ENCODE measurements at regions not wholly inside any gene's neighbourhood (a gene's known extent, or its start where the extent isn't known, plus 50 kb on each side); places are given as distances from the start of the nearest gene placed in this dataset.

DNA sequence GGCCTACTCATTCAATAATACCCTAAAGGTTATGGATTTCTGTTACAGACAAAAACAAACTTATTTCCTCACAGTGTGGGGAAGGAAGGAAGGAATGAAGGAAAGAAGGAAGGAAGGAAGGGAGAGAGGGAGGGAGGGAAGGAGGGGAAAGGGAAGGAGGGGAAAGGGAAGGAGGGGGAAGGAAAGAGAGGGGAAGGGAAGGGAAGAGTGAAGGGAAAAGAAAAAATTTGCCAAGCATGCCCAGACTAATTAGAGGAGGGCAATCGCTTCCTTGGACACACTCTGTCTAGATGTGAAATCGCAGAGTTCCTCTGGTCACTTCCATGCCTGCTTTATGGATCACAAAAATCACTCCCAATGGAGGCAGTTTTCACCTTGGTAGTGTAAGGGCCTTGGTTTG, 570.1 kb upstream of the SOX9 start:
- ChIA-PET POLR2A (no interaction called here), CTCF (interaction anchor here (1.3 kb wide), 1 partner anchor 21 kb away, joined by 3 read pairs; no protein-coding TSS in a partner anchor)
- DNase-seq (ENCODE audit: low read depth in 1 of 2, low spot score in 1 of 2) (no peak), ATAC-seq (no peak), FAIRE-seq (no peak)
- 45% methylated on average over 2 of the region's 2 CpGs for WGBS (ENCODE audit: missing lambda C conversion rate)
- H3K4me1 ChIP-seq, result no peaks in the 10 kb centered on the region
- H3K27ac ChIP-seq, result no peak overlapping the region
- peaks cover 9% of the 10 kb centered on the region; the same call in 1 of the 3 replicates for H3K9me3 ChIP-seq
- TF ChIP-seq HDAC2 (IDR thresholded peaks at IDR 0.05), result no peak
- TF ChIP-seq, protein P1, sequence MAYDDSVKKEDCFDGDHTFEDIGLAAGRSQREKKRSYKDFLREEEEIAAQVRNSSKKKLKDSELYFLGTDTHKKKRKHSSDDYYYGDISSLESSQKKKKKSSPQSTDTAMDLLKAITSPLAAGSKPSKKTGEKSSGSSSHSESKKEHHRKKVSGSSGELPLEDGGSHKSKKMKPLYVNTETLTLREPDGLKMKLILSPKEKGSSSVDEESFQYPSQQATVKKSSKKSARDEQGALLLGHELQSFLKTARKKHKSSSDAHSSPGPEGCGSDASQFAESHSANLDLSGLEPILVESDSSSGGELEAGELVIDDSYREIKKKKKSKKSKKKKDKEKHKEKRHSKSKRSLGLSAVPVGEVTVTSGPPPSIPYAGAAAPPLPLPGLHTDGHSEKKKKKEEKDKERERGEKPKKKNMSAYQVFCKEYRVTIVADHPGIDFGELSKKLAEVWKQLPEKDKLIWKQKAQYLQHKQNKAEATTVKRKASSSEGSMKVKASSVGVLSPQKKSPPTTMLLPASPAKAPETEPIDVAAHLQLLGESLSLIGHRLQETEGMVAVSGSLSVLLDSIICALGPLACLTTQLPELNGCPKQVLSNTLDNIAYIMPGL (CRISPR knock-in tag; IDR thresholded peaks at IDR 0.05; ENCODE audit: borderline replicate concordance), result no peak
- H3K4me2 ChIP-seq, result no peak overlapping the region
- no peak overlapping the region for H3K4me3 ChIP-seq

DNA sequence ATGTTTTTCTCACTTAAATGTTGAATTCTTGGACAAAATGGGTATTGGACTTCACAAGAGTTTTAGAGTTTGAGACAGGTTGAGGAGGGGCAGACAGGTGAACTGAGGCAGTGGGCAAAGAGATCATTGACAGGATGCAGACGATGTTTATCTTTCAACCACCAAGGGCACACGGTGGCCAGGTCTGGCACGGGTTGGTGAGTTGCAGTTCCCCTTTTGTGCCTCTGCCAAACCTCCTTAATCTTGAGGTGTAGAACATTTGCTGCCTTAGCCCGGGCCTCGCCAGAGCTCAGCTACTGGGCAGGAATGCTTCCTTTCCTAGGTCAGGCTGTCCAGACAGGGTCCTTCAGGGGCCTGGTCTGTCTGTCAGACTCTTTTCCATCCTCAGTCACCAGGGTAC, 567.4 kb upstream of the SOX9 start:
- peaks cover 9% of the 10 kb centered on the region; the same call in 1 of the 3 replicates for H3K9me3 ChIP-seq
- DNase-seq (ENCODE audit: low read depth in 1 of 2, low spot score in 1 of 2) (no peak), ATAC-seq (no peak), FAIRE-seq (no peak)
- no peak overlapping the region for H3K4me2 ChIP-seq
- ChIA-PET CTCF (interaction anchor here (0.9 to 1.3 kb wide), 3 partner anchors 26 to 81 kb away, joined by 3 read pairs; no protein-coding TSS in a partner anchor), POLR2A (no interaction called here)
- no peak overlapping the region for H3K27ac ChIP-seq
- WGBS (ENCODE audit: missing lambda C conversion rate), result 33% methylated on average over 5 of the region's 5 CpGs
- TF ChIP-seq KDM1A (IDR thresholded peaks at IDR 0.05; ENCODE audit: low read depth) (no peak), GATA3 (IDR thresholded peaks at IDR 0.05; ENCODE audit: borderline replicate concordance) (no peak), CHD4 (IDR thresholded peaks at IDR 0.05; ENCODE audit: borderline replicate concordance) (no peak), MAFK (IDR thresholded peaks at IDR 0.05; ENCODE audit: partially characterized antibody) (no peak), POLR2A (IDR thresholded peaks at IDR 0.05; ENCODE audit: low read length) (no peak), EHF (CRISPR knock-in tag; IDR thresholded peaks at IDR 0.05) (no peak), POLR2AphosphoS2 (conservative IDR thresholded peaks at IDR 0.05; ENCODE audit: low read length) (no peak), RNF2 (IDR thresholded peaks at IDR 0.05; ENCODE audit: borderline replicate concordance, low read depth) (no peak), ESRRA (IDR thresholded peaks at IDR 0.05; ENCODE audit: borderline replicate concordance, low read length) (no peak), CBX8 (IDR thresholded peaks at IDR 0.05) (no peak), CEBPB (IDR thresholded peaks at IDR 0.05) (no peak), MAZ (IDR thresholded peaks at IDR 0.05; ENCODE audit: borderline replicate concordance, low read depth, low read length) (no peak), ZC3H11A (IDR thresholded peaks at IDR 0.05) (no peak), HDAC2 (IDR thresholded peaks at IDR 0.05) (no peak)
- TF ChIP-seq, protein P2, sequence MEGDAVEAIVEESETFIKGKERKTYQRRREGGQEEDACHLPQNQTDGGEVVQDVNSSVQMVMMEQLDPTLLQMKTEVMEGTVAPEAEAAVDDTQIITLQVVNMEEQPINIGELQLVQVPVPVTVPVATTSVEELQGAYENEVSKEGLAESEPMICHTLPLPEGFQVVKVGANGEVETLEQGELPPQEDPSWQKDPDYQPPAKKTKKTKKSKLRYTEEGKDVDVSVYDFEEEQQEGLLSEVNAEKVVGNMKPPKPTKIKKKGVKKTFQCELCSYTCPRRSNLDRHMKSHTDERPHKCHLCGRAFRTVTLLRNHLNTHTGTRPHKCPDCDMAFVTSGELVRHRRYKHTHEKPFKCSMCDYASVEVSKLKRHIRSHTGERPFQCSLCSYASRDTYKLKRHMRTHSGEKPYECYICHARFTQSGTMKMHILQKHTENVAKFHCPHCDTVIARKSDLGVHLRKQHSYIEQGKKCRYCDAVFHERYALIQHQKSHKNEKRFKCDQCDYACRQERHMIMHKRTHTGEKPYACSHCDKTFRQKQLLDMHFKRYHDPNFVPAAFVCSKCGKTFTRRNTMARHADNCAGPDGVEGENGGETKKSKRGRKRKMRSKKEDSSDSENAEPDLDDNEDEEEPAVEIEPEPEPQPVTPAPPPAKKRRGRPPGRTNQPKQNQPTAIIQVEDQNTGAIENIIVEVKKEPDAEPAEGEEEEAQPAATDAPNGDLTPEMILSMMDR (IDR thresholded peaks at IDR 0.05), result no peak
- TF ChIP-seq, protein P3, sequence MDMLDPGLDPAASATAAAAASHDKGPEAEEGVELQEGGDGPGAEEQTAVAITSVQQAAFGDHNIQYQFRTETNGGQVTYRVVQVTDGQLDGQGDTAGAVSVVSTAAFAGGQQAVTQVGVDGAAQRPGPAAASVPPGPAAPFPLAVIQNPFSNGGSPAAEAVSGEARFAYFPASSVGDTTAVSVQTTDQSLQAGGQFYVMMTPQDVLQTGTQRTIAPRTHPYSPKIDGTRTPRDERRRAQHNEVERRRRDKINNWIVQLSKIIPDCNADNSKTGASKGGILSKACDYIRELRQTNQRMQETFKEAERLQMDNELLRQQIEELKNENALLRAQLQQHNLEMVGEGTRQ (IDR thresholded peaks at IDR 0.05), result no peak
- TF ChIP-seq, protein P4, sequence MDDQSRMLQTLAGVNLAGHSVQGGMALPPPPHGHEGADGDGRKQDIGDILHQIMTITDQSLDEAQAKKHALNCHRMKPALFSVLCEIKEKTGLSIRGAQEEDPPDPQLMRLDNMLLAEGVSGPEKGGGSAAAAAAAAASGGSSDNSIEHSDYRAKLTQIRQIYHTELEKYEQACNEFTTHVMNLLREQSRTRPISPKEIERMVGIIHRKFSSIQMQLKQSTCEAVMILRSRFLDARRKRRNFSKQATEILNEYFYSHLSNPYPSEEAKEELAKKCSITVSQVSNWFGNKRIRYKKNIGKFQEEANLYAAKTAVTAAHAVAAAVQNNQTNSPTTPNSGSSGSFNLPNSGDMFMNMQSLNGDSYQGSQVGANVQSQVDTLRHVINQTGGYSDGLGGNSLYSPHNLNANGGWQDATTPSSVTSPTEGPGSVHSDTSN (IDR thresholded peaks at IDR 0.05), result no peak
- TF ChIP-seq, protein P1 (CRISPR knock-in tag; IDR thresholded peaks at IDR 0.05; ENCODE audit: borderline replicate concordance), result no peak
- TF ChIP-seq, protein P5, sequence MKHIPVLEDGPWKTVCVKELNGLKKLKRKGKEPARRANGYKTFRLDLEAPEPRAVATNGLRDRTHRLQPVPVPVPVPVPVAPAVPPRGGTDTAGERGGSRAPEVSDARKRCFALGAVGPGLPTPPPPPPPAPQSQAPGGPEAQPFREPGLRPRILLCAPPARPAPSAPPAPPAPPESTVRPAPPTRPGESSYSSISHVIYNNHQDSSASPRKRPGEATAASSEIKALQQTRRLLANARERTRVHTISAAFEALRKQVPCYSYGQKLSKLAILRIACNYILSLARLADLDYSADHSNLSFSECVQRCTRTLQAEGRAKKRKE (CRISPR knock-in tag; IDR thresholded peaks at IDR 0.05; ENCODE audit: low read depth), result no peak
- TF ChIP-seq, protein P6, sequence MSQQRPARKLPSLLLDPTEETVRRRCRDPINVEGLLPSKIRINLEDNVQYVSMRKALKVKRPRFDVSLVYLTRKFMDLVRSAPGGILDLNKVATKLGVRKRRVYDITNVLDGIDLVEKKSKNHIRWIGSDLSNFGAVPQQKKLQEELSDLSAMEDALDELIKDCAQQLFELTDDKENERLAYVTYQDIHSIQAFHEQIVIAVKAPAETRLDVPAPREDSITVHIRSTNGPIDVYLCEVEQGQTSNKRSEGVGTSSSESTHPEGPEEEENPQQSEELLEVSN (IDR thresholded peaks at IDR 0.05; ENCODE audit: borderline replicate concordance, low read depth), result no peak
- no peak overlapping the region for H3K4me3 ChIP-seq
- no peaks in the 10 kb centered on the region for H3K4me1 ChIP-seq
